GM18867 (cell line): ENCODE measurements at regions not wholly inside any gene's neighbourhood (a gene's known extent, or its start where the extent isn't known, plus 50 kb on each side); places are given as distances from the start of the nearest gene placed in this dataset.
"Not testable (repeated sequence)": the region's sequence is repeated elsewhere in the genome, so short reads cannot be mapped to it uniquely, and the experiment has no call there.

Experiments
- ATAC-seq: cut with Tn5 transposase; IDR thresholded peaks from one replicate; pipeline ENCODE4 v1.9.1; 2021; ENCODE audit warnings: mild to moderate bottlenecking, moderate library complexity; ENCODE audit not compliant: unreplicated experiment

DNA sequence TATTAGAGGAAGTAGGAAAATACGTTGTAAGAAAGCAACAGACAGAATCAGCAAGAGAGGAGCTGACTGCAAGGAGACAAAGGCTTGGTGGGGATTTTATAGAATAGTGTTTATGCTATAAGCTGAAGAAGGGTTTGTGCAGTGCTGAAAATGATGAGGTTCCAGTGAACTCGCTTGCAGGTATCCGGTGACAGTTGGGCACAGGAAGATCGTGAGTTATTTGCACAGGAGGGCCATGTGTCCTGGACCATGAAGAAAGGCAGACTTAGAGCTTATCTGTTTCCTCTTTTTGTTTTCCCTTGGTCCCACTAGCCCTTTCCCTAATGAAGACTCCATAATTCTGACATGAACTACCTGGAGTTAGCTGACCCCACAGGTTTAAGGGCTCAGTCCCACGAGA lies 61.4 kb downstream of the NXNL2 start:
- ATAC-seq, result no peak

DNA sequence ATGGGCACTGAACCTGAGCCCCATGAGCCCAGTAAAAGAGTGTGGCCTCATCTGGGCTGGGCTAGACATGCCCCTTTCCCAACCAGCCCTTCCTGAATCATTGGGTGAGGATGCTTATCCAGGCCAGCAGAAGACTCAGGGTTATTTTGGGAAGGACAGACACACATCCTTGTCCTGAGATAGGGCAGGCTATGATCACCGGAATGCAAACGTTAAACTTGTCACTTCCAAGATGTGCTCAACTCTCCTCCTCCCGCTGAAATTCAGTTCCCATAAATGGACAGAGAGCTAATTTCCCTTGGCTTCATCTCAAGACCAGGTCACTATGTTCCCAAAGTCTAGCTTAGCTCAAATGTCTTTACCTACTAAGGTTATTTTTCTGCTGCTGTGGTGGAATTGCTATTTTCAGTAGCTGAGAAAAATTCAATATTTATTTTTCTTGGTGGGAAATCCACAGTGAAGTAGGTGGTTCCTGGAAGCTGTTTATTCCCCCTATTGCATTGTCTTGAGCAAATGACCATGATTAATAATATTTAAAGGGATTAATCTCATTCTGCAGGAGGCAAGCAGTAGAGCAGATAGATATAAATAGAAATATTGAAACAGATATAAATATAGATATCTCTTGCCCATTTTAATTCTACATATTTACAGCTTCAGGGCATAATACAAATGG lies 70.0 kb downstream of the NXNL2 start:
- ATAC-seq, result no peak

DNA sequence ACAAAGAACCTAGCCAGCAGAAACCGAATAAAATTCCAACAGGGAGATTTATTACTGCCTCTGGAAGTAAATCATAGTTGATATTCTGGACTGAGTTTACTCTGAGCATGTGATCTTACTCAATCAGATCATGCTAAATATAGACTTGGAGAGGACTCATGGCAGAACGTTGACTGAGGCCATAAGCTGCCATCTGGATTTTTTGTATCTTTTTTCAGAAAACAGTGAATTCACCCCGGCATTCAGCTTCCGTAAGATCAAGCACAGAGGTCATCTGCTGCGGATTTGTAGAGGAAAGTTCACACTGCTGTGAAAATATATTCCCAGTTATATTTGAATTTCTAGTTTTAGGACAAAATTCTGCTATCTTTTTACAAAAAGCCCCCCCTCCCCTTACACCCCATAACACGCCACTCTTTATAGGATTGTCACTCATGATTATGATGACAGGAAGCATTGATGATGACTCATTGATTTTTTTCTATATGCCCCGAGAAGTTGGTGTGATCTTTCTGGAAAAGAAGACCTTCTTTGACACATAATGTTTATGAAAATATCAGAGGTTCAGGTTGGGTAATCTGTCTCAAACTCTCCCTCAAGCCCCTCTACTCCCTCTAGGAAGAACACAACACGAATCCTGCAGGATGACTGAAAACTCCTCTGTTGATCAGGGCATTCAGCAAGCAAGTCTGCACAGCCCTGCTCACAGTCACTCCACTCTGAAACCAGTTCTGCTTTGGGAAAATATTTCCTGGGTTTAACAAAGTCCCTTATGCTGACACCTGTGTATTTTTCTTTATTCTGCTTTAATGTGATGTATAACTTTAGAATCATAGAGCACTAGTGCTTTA lies 70.8 kb downstream of the NXNL2 start:
- no peak for ATAC-seq

DNA sequence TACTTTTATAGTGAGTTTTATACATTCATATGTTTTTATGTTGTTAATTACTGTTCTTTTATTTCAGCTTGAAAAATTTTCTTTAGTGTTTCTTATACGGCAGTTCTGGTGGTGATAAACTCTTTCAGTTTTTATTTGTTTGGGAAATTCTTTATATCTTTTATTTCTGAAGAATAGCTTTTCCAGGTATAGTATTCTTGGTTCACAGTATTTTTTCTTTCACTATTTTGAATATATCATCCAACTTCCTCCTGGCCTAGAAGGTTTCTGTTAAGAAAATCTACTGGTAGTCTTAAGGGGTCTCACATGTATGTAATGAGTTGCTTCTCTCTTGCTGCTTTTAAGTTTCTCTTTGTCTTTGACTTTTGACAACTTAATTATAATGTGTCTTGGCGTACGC lies 79.4 kb downstream of the NXNL2 start:
- ATAC-seq, result no peak

DNA sequence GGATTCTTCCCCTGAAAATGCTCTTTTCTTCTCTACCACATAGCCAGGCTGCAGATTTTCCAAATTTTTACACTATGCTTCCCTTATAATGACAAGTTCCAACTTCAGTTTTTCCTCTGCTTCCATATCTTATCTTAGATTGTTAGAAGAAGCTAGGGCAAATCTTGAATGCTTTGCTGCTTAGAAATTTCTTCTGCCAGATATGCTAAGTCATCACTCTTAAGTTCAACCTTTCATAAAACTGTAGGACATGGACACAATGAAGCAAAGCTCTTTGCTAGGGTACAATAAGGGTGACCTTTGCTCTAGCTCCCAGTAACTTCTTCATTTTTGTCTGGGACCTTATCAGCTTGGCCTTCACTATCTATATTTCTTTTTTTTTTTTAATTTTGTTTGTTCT lies 88.7 kb downstream of the NXNL2 start:
- ATAC-seq, result no peak

DNA sequence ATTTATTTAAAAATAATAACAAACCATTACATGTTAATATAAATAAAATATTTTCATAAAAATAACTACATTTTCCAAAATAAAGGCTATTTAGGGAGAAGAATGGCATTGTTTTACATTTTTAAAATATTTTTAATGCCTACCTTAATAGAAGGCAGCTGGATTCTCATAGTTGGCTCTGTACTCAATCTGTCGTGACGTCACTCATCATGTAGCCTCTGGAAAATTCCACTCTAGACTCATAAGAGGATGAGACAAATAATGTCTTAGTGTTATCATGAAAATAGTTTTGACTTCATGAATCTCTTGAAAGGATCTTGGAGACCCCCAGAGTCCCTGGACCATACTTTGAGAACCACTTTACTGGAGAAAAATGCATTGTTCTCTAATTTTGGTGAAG lies 93.1 kb downstream of the NXNL2 start:
- no peak for ATAC-seq

DNA sequence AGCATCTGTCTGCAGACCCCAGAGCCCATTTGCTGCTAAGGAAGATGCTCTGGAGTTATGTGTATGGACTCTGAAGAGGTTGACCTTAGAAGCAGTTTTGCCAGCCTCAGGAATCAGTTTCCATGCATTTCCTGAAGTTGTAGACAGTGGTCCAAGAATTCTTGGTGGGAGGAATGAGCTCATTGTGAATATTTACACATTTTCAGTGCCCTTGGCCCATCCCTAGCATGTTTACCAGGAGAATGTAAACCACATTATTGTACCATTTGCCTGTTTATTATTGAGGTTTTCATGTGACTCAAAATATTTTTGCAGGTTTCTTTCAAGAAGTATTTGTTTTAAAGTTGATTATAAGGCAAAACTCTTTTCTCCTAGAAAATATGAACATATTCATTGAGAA lies 93.8 kb downstream of the NXNL2 start:
- ATAC-seq, result no peak

DNA sequence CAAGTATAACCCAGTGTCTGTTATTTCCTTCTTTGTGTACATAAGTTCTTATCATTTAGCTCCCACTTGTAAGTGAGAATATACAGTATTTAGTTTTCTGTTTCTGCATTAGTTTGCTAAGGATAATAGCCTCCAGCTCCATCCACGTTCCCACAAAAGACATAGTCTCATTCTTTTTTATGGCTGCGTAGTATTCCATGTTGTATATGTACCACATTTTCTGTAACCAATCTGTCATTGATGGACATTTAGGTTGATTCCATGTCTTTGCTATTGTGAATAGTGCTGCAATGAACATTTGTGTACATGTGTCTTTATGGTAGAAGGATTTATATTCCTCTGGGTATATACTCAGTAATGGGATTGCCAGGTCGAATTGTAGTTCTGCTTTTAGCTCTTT lies 95.6 kb downstream of the NXNL2 start:
- not testable (repeated sequence) for ATAC-seq

DNA sequence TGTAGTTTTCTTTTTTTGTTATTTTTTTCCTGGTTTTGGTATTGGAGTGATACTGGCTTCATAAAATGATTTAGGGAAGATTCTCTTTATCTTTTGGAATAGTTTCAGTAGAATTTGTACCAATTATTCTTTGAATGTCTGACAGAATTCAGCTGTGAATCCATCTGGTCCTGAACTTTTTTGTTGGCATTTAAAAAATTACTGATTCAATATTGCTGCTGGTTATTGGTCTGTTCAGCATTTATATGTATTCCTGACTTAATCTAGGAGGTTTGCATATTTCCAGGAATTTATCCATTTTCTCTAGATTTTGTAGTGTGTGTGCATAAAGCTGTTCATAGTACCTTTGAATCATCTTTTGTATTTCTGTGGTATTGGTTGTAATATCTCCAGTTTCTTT lies 100.2 kb downstream of the NXNL2 start:
- no peak for ATAC-seq

DNA sequence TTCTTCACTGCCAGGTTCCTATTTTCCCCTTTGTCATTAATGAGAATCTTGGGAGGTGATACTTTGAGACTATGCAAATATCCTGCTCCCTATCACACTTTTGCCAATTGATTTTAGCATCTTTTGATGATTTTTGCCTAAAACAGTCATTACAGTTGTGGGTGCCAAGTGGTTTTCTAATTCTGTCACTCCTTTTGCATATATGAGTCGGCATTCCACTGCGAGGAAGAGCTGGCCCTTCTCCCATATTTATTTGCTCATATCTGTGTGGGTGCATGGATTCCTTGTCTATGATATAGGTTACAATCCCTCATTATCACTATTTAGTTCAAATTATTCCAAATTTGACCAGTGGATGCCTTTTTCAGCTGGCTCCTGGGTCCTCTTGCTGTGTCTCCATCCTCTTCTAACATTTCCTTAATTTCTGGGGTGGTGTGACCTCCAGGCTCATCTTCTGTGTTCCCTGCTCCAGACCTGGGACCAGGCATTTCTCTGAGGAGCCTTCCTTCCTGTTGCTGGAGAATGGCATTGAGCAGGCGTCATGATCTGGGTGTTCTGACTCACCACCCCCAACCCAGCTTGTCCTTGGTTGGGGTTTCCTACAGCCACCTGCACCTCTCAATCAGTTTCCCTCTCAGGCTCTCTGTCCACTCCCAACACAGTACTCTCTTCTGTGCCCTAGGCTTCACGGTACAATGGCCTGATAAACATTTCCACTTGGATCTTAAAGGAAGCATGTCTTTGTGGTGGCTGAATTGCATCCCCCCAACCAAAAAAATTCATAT lies 106.7 kb downstream of the NXNL2 start:
- ATAC-seq, result no peak

DNA sequence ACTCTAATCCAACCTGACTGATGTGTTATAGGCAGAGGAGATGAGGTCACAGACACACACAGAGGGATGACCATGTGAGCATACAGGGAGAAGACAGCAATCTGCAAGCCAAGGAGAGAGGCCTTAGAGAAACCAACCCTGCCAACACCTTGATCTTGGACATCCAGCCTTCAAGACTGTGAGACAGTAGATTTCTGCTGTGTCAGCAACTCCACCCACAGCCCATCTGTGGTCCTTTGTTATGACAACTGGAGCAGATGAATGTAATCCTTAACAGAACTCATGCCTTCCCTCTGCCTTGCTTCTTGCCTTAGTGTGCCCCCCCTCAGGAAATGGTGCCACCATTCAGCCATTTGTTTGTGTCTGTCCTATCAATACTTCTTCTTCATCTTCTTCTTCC lies 107.4 kb downstream of the NXNL2 start:
- no peak for ATAC-seq

DNA sequence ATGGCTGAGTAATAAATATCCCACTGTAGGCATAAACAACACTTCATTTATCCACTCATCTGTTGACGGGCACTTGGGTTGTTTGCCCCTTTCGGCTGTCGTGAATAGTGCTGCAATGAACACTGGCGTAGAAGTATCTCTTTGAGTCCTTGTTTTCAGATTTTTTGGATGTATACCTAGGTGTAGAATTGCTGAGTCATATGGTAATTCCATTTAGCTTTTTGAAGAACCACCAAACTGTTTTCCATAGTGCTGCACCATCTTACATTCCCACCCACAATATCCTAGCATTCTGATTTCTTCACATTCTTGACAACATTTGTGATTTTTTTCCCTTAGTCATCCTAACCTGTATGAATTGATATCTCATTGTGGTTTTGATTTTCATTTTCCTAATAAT lies 109.0 kb downstream of the NXNL2 start:
- ATAC-seq, result no peak

DNA sequence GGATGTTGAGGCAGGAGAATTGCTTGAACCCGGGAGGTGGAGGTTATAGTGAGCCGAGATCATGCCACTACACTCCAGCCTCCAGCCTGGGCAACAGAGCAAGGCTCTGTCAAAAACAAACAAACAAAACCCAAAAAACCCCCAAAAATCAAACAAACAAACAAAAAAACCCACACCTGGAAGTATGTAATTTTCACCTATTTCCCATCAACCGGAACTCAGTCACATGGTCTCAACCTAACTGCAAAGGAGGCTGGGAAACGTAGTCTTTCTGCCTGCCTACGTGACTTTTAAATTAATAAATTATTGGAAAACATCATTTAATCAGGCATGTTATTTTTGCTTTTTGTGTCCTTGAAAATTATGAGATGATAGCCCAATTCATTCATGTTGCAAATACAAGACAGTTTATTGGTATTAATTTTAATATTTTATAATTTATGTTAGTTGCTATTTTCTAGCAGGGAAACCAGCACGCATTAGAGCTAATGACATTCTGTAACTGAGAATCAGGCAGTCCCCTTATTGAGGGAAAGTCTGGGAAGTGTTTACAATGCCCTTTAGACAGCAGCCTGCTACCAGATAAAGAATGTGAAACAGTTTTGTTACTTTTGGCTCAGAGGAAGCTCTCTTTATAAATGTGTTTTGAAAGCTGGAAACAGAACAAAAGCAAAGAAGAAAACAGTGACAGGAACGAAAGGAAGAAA lies 110.3 kb downstream of the NXNL2 start:
- ATAC-seq, result no peak

DNA sequence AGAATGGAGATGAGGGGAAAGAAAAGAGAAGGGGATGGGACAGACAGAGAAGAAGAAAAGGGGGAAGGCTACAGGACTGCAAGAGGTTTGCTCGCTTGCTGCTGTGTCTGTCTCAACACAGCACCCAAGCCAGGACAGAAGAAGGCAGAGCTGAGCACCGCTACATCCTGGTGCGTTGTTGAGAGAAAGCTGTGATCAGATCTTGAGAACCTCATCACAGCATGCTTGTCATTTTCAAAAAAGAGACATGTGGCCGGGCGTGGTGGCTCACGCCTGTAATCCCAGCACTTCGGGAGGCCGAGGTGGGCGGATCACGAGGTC lies 110.9 kb downstream of the NXNL2 start:
- no peak for ATAC-seq

DNA sequence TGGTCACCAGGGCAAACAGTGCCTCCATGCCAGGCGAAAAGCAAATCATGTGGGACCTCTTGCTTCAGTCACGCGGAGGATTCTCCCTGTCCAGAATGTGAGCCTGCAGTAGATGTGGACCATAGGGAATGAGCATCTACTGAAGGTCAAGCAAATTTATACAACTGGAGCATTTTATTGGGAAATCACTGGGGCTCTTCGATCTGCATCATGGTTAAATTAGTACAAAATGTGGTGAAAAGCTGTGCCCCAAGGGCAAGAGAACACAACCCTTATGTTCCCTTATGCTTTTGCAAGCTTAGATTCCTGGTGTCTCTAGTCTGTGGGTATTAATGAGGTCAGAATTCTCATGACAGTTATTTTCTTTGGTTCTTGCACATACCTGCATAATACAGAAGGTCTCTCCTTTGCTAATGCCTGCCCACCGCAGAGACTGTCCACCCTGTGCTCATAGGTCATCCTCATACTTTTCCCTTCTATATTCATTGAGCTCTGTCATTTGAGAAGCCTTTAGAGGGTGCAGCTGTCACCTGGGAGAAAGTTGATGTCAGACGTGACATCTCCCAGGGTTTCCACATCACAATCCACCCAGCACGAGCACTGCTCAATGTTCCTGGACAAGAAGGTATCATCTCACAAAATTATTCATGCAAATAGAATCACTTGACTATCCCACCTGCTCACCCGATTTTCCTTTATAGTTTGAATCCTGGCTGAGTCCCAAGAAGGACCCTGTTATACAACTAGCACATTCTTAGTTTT lies 111.7 kb downstream of the NXNL2 start:
- ATAC-seq, result no peak

DNA sequence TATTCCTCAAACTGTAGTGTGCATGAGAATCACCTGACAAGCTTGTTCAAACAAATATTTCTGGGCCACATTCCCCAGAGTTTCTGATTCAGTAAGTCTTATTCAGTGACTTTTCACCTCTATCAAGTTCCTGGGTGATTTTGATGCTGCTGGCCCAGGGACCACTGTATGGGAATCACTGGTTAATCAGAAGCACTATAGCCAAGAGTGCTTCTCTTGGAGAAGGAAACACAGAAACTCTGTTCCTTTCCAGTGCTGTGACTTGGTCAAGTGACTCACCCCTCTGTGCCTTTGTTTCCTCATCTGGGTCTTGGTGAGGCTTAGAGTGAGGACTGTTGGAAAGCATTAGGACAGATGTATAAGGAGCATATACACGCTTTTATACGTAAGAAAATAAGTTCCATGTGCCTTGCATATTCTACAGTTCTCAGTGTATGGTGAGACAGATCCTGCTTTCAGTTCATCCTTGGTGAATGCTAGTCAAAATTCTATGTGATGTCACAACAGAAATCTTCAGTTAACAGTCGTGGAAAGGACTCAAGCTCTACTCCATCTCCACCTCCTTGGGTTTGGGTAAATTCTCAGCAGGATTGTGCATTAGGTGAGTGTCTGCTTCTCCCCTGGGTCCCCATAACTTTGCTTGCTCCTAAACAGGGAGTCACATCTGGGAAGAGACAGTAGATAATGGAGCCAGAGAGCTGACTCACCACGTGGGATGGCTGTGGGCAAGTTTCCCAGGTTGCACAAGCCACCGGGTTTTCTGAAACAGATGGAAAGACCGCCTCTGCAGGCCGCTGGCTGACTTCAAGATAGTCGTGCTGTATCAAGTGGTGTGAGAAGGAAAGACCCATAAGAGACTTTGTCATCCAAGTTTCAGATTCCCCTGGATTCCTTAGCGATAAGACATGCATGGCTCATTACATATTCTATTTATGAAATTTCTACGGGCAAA lies 117.0 kb downstream of the NXNL2 start:
- no peak for ATAC-seq

DNA sequence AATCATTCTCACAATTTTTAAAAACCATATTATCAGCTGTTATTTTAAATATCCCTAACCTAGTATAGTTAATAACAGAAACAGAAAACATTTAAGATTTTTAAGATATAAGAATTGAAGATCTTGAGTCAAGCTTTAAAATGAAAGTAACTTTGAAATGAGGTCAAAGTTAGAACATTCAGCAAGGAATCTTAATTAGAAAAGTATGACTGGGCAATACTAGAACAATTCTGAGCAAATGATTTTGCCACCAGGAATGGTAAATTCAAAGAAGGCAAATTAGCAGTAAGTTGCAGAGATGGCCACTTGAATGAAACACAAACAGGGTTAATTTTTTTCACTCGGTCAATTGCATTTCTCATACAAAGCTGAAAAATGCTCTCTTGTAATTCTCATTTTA lies 117.9 kb downstream of the NXNL2 start:
- ATAC-seq, result no peak

DNA sequence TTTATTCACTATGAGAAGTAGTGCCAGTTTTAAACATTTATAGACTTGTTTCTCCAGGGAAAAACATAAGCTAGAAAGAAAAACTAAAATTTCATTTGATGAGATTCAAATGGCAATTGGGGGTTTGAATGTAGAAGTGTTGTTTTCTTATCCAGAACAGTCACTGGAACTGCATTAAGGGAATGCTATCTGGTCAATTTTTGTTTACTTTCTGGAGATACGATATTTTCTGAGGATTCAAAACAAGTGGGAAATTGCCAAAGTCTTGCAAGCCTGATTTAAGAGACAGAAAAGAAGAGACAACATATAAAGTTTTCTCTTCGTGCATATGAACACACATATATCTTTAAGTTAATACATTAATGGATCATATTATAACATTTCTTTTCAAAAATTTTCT lies 118.4 kb downstream of the NXNL2 start:
- ATAC-seq, result no peak

DNA sequence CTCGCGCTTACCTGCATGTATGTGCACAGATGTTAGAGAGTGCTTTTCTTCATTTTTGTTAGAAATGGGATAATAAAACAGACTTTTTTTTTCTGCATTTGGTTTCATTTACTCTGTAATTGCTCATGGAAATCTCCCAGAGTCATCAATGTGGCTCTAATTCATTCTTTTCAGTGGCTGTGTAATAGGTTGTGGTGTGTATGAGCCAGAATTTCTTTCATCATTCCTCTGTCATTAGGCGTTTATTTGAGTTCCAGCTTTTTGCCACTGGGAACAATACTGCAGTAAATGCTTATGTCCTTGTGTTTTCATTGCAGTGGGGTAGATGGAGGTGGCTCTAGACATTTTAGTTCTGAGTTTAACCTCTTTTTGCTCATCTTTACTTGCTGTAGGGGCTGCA lies 118.9 kb downstream of the NXNL2 start:
- no peak for ATAC-seq

DNA sequence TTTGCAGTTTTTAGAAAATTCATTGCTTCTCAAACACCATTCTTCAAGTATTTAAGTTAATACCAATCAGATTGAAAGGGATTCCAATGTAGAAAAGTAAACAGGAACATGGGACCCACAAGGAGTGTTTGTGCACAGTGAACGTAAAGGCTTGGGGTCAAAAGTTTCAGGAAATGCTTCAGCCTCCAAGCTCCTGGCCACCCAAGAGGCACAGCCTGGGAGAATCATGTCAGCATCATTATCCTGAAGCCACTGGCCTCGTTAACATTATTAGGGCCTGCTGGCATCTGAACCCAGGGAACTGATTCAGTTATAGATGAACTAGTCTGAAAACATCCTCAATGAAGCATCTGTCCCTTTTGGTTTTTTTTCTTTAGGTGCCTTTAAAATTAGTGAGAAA lies 122.9 kb downstream of the NXNL2 start:
- no peak for ATAC-seq
